Hypothalamus (tissue), 51 donors: ENCODE measurements at regions not wholly inside any gene's neighbourhood (a gene's known extent, or its start where the extent isn't known, plus 50 kb on each side); places are given as distances from the start of the nearest gene placed in this dataset.

Experiments
- DNase-seq, 51 donors: peaks; one replicate each; lab custom pipeline; 2025; lab: John Stamatoyannopoulos, UW

DNA sequence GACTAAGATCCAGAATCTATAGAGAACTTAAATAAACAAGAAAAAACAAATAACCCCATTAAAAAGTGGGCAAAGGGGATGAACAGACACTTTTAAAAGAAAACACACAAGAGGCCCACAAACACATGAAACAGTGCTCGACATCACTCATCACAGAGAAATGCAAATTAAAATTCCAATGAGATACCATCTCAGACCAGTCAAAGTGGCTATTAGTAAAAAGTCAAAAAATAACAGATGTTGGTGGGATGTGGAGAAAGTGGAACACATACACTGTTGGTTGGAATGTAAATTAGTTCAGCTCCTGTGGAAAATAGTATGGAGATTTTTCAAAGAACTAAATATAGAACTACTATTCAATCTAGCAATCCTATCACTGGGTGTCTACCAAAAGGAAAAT, 143.1 kb downstream of the IFI44 start:
- no peak for DNase-seq

DNA sequence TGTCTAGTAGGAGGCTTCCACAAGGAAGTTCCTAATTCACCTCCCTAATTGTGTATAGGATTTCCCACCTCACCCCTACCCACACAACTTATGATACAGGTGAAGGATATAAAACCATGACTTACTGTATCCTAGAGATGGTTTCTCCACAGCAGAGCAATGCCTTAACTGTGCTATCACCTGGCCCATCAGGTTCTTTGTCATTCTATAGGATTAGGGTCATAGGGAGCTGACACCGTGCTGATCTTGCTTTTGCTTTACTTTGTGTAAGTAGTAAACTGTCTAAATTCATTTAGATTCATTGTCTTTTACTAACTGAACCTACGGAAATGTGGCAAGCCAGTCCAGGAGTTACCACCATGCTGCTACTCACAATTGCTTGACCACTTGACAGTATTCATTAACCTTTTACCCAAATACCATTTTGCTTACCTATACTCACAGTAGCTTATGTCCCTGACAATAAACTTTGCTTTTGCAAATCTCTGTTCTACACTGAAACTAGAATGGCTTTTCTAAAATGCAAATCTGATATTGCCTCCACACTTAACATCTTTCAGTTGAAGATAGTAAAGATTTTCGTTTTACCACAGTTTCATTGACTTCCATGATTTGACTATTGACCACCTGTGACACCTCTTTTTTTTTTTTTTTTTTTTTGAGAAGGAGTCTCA, 147.6 kb downstream of the IFI44 start:
- DNase-seq: no peak

DNA sequence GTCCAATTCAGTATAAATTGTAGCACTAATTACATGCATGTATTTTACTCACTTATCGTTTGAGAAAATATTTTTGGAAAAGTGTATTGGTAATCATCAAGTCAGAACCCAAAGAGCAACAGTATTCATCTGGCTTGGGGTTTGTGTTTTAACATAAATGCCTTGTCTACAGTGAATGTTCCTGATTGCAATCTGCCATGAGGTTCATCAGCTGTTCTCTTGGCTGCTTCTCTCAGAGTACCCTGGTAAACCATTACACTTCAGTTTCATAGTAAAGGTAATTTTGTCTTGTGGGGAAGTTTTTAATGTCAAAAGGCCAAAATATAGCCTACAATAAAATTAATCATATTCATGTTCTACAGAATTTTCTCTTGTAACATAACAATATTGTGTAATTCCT, 150.3 kb downstream of the IFI44 start:
- DNase-seq: no peak

DNA sequence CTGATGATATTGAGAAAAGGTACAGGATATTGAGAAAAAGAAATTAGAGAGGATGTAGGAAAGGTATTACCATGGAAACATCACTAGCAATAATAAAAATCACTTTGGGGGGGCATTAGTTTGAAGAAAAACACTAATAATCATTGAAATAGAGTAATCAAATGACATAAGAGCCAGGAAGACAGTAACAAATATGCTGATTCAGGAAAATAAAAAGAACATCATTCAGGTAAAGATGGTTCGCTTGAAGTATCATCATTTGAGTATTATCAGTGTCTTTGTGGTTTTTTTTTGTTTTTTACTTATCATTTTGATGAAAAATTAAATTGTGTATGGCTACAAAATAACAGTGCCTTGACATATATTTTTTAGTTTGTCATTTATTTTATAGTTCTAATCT, 164.5 kb downstream of the IFI44 start:
- DNase-seq: no peak

DNA sequence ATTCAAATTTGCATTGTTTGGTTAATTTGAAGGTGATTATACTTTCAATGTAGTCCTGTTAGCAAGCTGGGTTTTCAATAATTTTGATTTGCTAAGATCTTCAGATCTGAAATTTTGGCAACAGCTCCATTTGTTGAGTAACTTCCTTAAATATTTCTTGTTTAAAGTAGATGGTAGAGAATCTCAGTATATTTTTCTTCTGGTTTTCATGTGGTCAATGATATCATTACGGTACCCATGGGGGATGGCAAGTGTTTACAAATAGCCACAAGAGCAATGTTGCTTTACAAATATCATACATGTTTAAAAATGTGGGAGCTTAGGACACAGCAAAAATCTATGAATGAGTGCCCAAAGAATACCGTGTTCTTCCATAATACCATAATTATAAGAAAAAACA, 175.9 kb downstream of the IFI44 start:
- DNase-seq: no peak

DNA sequence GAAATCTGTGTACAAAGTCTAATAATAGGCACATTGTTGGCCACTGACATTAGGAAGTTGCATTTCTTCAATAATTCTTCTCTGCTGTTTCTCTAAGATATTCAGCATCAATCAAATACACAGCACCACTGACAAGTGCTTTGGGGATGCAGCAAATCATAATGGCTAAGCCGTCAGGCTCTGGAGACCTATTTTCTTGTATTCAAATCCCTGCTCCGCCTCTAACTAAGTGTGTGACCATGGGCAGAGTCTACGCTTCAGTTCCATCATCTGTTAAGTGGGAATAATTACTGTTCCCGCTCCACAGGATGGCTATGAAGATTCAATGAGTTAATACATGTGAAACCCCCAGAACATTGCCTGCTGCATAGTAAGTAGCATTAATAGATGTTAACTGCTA, 176.9 kb downstream of the ADGRL4 start:
- no peak for DNase-seq

DNA sequence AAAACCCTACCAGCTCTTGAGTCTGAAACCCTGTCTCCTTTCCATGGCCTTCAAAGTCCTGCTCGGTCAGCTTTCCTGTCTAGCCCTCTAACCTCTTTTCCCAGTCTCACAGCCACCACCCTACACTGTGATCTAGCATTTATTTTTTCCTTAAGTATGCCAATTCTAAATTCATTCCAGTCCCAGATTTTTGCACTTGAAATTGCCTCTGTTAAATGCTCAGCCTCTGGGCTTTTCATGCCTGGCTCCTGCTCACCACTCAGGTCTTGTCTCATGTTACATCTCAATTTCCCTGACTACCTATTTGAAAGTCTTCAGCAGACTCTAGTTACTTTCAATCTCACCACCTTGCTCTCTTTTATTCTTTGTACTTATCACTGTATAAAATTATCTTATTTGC, 176.2 kb downstream of the ADGRL4 start:
- DNase-seq: no peak

DNA sequence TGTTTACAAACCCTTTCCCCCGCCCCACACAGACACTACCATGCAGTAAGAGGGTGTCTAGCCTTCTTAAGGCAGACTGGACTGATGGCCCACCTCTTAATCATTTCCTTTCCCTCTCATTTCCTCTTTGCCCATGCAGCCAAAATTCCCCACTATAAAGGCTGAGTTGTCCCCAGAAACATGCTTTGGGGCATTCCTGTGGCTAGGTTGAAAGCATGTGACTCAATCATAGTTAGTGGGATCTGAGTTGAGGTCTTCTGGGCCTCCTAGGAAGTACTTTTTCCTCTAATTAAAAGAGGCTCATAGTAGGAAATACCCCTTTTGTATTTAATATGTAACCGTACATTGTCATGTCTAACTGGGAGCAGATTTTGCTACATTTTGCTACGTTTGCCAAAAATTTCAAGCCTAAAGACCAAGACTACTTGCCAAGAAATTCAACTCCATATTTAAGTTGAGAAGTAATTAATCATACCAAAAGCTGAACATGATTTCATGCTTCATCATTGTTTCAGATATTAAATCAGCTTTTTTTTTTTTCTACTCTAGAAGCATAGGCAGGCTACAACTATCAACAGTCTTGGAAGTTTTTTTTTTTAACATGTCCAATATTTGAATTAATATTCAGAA, 174.7 kb downstream of the ADGRL4 start:
- no peak for DNase-seq

DNA sequence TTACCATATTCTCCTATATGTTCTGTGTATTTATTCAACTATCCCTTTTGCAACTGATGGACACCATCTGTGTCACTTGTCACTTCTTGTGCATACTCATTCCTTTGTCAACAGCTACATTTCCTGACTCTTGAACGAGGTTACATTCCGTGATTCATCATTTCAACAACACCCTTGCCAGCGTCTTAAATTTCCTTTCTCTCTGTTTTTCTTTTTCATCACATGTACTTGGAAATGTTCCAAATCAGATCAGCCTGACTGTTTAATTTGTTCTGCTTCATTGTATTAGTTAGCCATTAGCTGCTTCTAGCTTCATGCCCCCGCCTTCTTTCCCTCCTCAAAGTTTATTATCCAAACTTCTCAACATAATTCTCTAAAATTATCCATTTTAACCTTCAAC, 173.0 kb downstream of the ADGRL4 start:
- DNase-seq: no peak

DNA sequence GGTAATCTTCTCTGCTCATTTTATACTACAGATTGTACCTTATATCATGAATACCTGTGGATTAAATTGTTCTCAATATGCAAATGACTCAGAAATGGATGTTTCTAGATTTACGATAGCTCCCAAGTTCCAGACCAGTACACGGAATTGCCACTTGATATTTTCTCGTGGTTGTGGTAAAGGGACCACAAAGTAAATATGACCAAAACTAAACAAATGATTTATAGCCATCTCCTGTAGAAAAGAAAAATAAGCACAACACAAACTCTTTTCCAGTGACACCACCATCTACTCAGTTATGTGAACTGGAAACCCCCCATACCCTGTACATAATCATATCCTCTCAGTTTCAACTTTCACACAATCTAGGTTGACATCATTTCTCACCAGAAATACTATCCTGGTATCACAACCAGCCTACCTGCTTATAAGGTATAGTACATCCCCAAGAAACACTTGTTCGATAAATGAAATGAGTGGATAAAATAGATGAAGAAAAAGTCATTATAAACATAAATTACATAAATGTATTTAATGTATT, 172.3 kb downstream of the ADGRL4 start:
- DNase-seq: no peak

DNA sequence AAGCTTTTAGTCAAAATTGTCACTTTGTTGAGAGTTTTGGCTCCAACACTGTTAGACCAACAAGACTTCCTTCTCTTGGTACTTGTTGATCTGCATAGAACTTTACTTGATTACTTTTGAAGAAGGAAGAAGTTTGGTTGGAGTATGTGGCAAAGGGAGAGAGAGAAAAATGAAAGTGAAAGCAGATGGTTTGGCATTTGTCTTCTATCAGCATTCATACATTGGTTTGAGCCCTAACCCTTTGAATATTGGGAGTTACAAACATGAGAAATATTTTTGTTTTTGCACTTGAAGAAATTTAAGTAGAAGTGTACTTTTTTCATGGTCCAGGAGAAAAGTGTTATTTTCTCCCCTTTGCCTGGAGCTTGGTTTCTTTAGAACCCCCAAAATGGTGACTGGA, 169.8 kb downstream of the ADGRL4 start:
- DNase-seq: no peak

DNA sequence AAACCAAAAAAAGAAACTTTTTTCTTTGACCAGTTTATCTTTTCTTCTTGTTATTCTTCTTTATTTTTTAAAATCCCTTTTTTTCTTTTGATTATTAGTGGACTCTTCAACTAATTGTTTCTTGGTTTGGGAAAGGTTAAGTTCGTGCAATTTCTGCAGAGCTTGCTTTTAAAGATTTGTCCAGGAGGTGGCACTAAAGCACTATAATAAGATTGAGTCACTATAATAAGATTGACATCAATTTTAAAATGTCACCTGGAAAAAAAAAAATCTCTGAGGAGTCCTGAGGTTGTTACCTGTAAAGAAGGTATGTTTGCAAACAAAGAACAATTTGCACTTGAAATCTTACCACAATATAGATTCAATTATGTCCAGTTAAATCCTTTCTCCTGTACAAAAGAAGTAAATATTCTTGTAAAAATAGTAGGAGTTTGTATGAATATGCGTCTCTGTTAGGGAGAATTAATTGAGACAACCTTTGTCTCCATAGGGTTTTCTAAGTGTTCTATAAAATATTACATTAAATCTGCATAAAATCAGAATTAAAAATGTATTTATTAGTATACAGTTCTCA, 166.7 kb downstream of the ADGRL4 start:
- DNase-seq: peak in 5 of 51 donors; percentile 0 to 30 (median 8)
